ENCODE measurements at regions not wholly inside any gene's neighbourhood (a gene's known extent, or its start where the extent isn't known, plus 50 kb on each side); places are given as distances from the start of the nearest gene placed in this dataset.

GRCh38 chr6:54778731-54779130, 67.8 kb upstream of the FAM83B start:
- no peak for TF ChIP-seq POLR2A (IDR thresholded peaks at IDR 0.05)
- TF ChIP-seq CTCF (IDR thresholded peaks at IDR 0.05), result no peak
- TF ChIP-seq EP300 (IDR thresholded peaks at IDR 0.05), result no peak

Measured in tibial nerve (tissue), 4 donors.